ENCODE measurements at regions not wholly inside any gene's neighbourhood (a gene's known extent, or its start where the extent isn't known, plus 50 kb on each side); places are given as distances from the start of the nearest gene placed in this dataset.

DNA sequence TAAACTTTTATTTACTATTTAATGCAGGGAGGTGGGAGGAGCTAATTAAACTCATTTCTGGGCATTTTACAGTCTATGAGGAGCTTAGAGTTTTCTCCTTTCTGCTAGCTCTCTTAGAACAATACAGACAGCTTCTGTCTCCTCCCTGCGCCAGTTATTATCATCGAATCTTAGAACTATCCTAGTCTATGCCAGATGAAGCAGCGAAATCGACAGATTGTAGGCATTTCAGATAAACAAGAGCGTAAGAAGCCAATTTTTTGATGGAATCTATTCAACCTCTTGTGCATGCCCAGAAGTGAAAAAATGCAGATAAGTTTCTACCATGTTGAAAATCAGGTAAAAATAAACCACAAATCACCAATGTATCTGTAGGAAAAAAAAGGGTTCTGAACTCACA, 297.1 kb downstream of the KLF12 start:
- H3K4me3 ChIP-seq (ENCODE audit: insufficient read depth, low read depth, low read length): no peak overlapping the region
- no peak overlapping the region for H3K27ac ChIP-seq (ENCODE audit: insufficient read depth, low read depth, low read length, poor library complexity, severe bottlenecking)
- no peaks in the 10 kb centered on the region for H3K27me3 ChIP-seq (ENCODE audit: control insufficient read depth, insufficient read depth, low read length, poor library complexity, severe bottlenecking)
- 96 to 98% methylated on average over 5 of the region's 5 CpGs for WGBS, 2 experiments
- no peaks in the 10 kb centered on the region for H3K9me3 ChIP-seq (ENCODE audit: control insufficient read depth, low read length)
- H3K4me1 ChIP-seq (ENCODE audit: control insufficient read depth, insufficient read depth, low read length): peaks cover 2% of the 10 kb centered on the region
- no peaks in the 10 kb centered on the region for H3K36me3 ChIP-seq (ENCODE audit: control insufficient read depth, insufficient read depth, low read length)

DNA sequence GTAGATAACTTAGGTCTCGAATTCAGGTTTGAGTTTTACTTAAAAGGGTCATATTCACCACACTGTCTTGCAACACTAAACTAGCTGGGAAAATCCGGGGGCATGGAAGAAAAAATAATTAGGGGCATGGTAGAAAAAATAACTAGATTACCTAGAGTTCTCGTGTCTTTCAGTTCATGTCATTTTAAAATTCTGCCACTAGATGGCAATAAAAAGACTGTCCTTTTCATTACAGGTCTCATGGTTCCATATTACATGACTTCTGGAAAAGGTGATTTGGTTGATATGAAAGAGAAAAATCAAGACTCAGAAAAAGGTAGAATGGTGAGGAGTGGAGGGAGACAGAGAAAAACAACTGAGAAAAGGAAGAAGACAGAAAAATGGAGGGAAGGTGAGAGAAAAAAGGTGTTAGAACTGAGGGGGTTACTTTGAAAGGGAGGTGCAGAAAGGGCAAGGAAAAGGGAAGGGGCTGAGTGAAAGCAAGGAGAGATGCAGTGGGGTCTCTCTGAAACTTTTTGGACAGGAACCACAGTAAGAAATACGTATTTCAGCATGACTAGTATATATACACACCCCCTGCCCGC, 299.0 kb downstream of the KLF12 start:
- Histone ChIP-seq H3K9me3 (ENCODE audit: control insufficient read depth, low read length) (no peaks in the 10 kb centered on the region), H3K36me3 (ENCODE audit: control insufficient read depth, insufficient read depth, low read length) (no peaks in the 10 kb centered on the region), H3K27me3 (ENCODE audit: control insufficient read depth, insufficient read depth, low read length, poor library complexity, severe bottlenecking) (no peaks in the 10 kb centered on the region), H3K27ac (ENCODE audit: insufficient read depth, low read depth, low read length, poor library complexity, severe bottlenecking) (no peak overlapping the region), H3K4me3 (ENCODE audit: insufficient read depth, low read depth, low read length) (no peak overlapping the region), H3K4me1 (ENCODE audit: control insufficient read depth, insufficient read depth, low read length) (peaks cover 5% of the 10 kb centered on the region)
- 42% methylated on average over 3 of the region's 5 CpGs; no CpG with 5 or more reads in 1 of the 2 experiments for WGBS, 2 experiments

DNA sequence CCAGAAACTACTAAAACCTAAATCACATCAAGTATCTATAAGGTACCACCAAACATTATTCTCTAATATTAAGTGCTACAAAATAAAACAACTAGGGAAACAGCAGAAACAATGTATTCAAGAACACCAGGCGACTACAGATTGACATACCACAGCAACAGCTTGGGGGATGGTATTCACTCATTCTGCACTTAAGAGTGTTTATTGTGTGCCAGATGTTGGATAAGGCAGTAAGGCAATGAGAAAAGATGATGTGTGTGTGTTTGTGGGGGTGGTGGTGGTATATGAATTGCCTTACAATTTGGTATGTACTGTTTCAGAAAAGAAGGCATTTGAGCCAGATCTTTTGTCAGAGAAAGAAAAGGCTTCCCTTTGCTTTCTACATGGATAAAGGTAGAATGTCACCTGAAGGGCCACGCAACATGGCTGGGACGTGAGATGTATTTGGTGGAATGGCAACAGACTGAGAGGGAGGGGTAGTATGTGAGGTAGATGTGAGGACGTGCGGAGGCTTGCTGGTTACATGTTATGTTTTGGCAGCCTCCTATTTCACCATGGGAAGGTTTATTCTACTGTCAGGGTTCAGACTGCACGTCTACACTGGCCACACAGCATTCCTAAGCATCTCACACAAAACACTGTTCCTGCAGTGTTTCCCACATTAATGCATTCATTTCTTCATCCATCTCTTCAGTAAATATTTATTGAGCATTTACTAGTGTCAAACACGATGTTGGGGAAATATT, 300.7 kb downstream of the KLF12 start:
- Histone ChIP-seq H3K27ac (ENCODE audit: insufficient read depth, low read depth, low read length, poor library complexity, severe bottlenecking) (no peak overlapping the region), H3K27me3 (ENCODE audit: control insufficient read depth, insufficient read depth, low read length, poor library complexity, severe bottlenecking) (no peaks in the 10 kb centered on the region), H3K36me3 (ENCODE audit: control insufficient read depth, insufficient read depth, low read length) (no peaks in the 10 kb centered on the region), H3K4me3 (ENCODE audit: insufficient read depth, low read depth, low read length) (no peak overlapping the region), H3K4me1 (ENCODE audit: control insufficient read depth, insufficient read depth, low read length) (peaks cover 5% of the 10 kb centered on the region), H3K9me3 (ENCODE audit: control insufficient read depth, low read length) (no peaks in the 10 kb centered on the region)
- WGBS, 2 experiments: 88 to 92% methylated on average over 6 of the region's 7 CpGs

DNA sequence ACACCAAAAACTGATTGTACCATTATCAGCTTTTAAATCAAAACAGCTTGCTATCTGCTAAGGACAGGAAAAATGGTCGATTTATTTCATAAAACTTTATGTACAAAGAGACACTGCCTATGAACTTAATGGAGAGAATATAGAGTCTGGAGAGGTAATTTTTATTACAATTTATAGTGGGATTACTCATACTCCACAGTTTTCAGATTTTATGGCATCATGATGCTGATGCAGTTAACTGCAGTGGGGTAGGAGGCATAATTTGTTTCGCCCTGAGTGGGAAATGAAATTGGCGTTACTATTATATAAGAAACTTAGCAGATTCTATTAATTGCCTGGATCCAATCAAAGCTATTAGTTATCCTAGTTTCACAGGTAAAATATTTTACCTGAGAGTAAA, 301.4 kb downstream of the KLF12 start:
- peaks cover 5% of the 10 kb centered on the region for H3K4me1 ChIP-seq (ENCODE audit: control insufficient read depth, insufficient read depth, low read length)
- no peaks in the 10 kb centered on the region for H3K36me3 ChIP-seq (ENCODE audit: control insufficient read depth, insufficient read depth, low read length)
- H3K4me3 ChIP-seq (ENCODE audit: insufficient read depth, low read depth, low read length): no peak overlapping the region
- no peaks in the 10 kb centered on the region for H3K27me3 ChIP-seq (ENCODE audit: control insufficient read depth, insufficient read depth, low read length, poor library complexity, severe bottlenecking)
- no peak overlapping the region for H3K27ac ChIP-seq (ENCODE audit: insufficient read depth, low read depth, low read length, poor library complexity, severe bottlenecking)
- 94 to 100% methylated on average over 1 to 2 of the region's 3 CpGs for WGBS, 2 experiments
- H3K9me3 ChIP-seq (ENCODE audit: control insufficient read depth, low read length): no peaks in the 10 kb centered on the region

DNA sequence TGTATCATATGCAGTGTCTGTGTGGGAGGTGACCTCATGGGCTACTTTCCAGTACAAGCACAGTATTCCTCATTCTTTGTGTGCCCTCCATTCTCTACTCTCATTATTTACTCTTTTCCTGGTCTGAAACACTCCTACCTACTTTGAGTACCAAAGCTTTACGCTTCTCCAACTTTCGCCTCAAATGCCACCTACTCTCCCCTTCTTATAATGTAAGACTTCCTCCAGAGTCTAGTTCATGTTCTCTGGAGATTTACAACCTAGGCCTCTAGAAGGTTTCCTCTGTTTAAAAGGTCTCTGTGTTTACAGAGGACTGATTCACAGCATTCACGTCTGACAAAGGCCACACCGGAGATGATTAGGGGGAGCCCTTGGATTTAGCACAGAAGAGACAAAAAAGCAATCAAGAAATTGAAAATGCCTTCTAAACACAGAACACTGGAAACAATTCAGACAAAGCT, 302.0 kb downstream of the KLF12 start:
- no peak overlapping the region for H3K4me3 ChIP-seq (ENCODE audit: insufficient read depth, low read depth, low read length)
- no peaks in the 10 kb centered on the region for H3K9me3 ChIP-seq (ENCODE audit: control insufficient read depth, low read length)
- peaks cover 5% of the 10 kb centered on the region for H3K4me1 ChIP-seq (ENCODE audit: control insufficient read depth, insufficient read depth, low read length)
- H3K27ac ChIP-seq (ENCODE audit: insufficient read depth, low read depth, low read length, poor library complexity, severe bottlenecking): no peak overlapping the region
- no peaks in the 10 kb centered on the region for H3K36me3 ChIP-seq (ENCODE audit: control insufficient read depth, insufficient read depth, low read length)
- H3K27me3 ChIP-seq (ENCODE audit: control insufficient read depth, insufficient read depth, low read length, poor library complexity, severe bottlenecking): no peaks in the 10 kb centered on the region
- WGBS, 2 experiments: 62 to 65% methylated on average over 4 of the region's 4 CpGs

DNA sequence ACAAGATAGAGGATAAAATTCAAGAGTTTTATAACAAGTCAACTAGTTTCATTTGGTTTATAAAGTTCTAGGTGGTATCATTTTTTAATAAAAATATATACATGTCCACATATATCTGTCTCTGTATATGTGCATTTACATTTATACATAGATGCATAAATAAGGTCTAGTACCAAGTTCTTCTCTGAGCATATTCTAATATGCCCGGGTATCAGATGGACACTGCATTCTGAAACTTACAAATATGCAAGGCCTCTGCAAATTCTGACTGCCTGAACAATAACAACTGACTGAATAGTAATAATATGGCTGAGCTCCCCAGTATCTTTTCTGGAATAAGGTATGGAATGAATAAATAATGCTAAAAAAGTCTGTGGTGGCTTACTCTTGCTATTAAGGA, 304.8 kb downstream of the KLF12 start:
- H3K9me3 ChIP-seq (ENCODE audit: control insufficient read depth, low read length): no peaks in the 10 kb centered on the region
- H3K27me3 ChIP-seq (ENCODE audit: control insufficient read depth, insufficient read depth, low read length, poor library complexity, severe bottlenecking): no peaks in the 10 kb centered on the region
- peaks cover 5% of the 10 kb centered on the region for H3K4me1 ChIP-seq (ENCODE audit: control insufficient read depth, insufficient read depth, low read length)
- WGBS, 2 experiments: 93 to 100% methylated on average over 1 of the region's 1 CpG
- H3K4me3 ChIP-seq (ENCODE audit: insufficient read depth, low read depth, low read length): no peak overlapping the region
- no peak overlapping the region for H3K27ac ChIP-seq (ENCODE audit: insufficient read depth, low read depth, low read length, poor library complexity, severe bottlenecking)
- no peaks in the 10 kb centered on the region for H3K36me3 ChIP-seq (ENCODE audit: control insufficient read depth, insufficient read depth, low read length)

DNA sequence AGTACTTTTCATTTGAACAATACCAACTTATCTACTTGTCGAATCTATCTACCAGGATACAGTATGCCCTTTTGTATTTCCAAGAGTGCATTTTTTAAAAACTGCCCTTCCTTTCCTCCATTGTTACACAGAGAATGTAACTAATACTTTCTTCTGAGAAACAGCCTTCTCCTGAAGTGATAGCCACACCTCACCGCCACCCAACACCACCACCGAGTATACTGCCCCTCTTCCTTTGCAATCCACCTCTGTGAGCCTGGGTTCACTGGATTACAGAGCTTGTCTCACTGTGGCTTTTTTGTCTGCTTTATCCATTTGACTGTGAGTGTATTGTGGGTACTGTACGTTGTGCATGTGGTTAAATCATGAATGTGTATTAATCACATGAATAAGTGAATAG, 305.4 kb downstream of the KLF12 start:
- Histone ChIP-seq H3K36me3 (ENCODE audit: control insufficient read depth, insufficient read depth, low read length) (no peaks in the 10 kb centered on the region), H3K27me3 (ENCODE audit: control insufficient read depth, insufficient read depth, low read length, poor library complexity, severe bottlenecking) (no peaks in the 10 kb centered on the region), H3K4me3 (ENCODE audit: insufficient read depth, low read depth, low read length) (no peak overlapping the region), H3K27ac (ENCODE audit: insufficient read depth, low read depth, low read length, poor library complexity, severe bottlenecking) (no peak overlapping the region), H3K9me3 (ENCODE audit: control insufficient read depth, low read length) (no peaks in the 10 kb centered on the region), H3K4me1 (ENCODE audit: control insufficient read depth, insufficient read depth, low read length) (peaks cover 5% of the 10 kb centered on the region)
- 82 to 84% methylated on average over 4 of the region's 4 CpGs for WGBS, 2 experiments

DNA sequence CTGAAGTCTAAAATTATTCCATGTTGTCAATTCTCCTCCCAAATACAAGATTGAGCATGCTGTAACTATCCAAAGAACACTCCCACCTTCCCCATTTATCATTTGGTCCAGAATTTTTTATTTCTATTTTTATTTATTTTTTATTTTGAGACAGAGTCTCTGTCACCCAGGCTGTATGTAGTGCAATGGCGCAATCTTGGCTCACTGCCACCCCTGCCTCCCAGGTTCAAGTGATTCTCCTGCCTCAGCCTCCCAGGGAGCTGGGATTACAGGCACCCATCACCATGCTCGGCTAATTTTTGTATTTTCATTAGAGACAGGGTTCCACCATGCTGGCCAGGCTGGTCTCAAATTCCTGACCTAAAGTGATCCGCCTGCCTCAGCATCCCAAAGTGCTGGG, 306.8 kb downstream of the KLF12 start:
- 92 to 96% methylated on average over 3 of the region's 3 CpGs for WGBS, 2 experiments
- H3K36me3 ChIP-seq (ENCODE audit: control insufficient read depth, insufficient read depth, low read length): no peaks in the 10 kb centered on the region
- H3K4me3 ChIP-seq (ENCODE audit: insufficient read depth, low read depth, low read length): no peak overlapping the region

DNA sequence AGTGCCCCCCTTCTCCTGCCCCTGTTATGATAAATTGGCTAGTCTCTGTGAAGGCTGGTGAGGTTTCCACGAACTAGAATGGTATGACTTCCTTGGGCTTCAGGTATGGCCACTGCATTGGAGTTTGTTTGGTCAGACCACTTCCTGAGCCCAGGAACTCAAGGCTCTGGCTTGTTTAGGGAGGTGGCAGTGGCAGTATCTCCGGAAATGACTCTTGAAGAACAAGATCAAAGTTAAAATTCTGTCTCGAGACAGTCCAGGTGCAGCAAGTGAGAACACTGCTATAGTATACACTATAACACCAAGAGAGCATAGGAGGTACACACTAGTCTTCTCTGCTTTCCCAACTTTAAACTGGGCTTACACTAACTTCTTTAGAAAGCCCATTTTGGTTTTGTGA, 309.1 kb downstream of the KLF12 start:
- H3K9me3 ChIP-seq (ENCODE audit: control insufficient read depth, low read length): no peaks in the 10 kb centered on the region
- H3K4me3 ChIP-seq (ENCODE audit: insufficient read depth, low read depth, low read length): no peak overlapping the region
- H3K27ac ChIP-seq (ENCODE audit: insufficient read depth, low read depth, low read length, poor library complexity, severe bottlenecking): no peak overlapping the region
- H3K27me3 ChIP-seq (ENCODE audit: control insufficient read depth, insufficient read depth, low read length, poor library complexity, severe bottlenecking): no peaks in the 10 kb centered on the region
- H3K4me1 ChIP-seq (ENCODE audit: control insufficient read depth, insufficient read depth, low read length): no peaks in the 10 kb centered on the region
- no peaks in the 10 kb centered on the region for H3K36me3 ChIP-seq (ENCODE audit: control insufficient read depth, insufficient read depth, low read length)
- WGBS, 2 experiments: 97 to 99% methylated on average over 3 of the region's 3 CpGs

More for the DNA sequence above, 306.8 kb downstream of the KLF12 start:
- H3K4me1 ChIP-seq (ENCODE audit: control insufficient read depth, insufficient read depth, low read length): peaks cover 5% of the 10 kb centered on the region
- H3K27ac ChIP-seq (ENCODE audit: insufficient read depth, low read depth, low read length, poor library complexity, severe bottlenecking): no peak overlapping the region
- no peaks in the 10 kb centered on the region for H3K27me3 ChIP-seq (ENCODE audit: control insufficient read depth, insufficient read depth, low read length, poor library complexity, severe bottlenecking)
- H3K9me3 ChIP-seq (ENCODE audit: control insufficient read depth, low read length): no peaks in the 10 kb centered on the region

DNA sequence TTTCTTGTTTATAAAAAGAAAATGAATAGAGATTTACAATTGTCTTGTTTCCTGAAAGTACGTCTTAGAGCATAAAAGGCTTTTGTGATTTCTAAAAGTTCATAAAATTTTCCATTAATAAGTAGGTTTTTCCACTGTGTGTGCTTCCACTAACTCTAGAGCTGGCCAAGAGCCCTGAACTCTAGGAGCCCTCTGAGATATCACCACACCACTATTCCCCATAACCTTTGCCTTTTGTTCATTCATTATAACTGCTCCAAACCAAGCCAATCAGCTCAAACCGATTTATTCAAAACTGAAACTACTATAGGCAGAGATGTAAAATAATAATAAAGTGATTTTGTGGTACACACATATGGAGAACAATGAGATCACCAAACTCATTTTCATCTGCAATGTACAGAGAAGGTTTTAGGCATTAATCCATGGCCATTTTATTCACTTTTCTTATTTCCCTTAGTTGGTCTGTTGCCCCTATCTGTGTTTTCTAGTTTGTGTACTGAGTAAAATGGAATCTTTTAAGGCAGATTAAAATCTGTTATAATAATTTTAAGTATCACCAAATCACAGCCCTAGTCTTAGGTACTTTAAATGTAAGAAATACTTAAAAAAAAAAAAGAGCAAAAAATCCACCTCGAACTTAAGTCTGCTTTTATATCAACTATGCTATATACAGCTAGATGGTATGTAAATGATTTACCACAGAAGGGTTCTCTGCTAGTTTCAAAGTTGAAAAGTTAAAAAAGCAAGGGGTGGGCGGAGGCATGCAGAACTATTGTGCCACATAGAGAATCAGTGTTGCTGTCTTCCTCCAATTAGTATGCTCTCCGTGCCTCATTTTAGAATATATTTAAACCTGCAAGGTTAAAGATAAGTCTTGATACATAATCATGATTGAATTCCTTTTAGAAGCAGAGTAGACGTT, 311.3 kb downstream of the KLF12 start:
- Histone ChIP-seq H3K4me1 (ENCODE audit: control insufficient read depth, insufficient read depth, low read length) (no peaks in the 10 kb centered on the region), H3K36me3 (ENCODE audit: control insufficient read depth, insufficient read depth, low read length) (no peaks in the 10 kb centered on the region), H3K27me3 (ENCODE audit: control insufficient read depth, insufficient read depth, low read length, poor library complexity, severe bottlenecking) (no peaks in the 10 kb centered on the region), H3K4me3 (ENCODE audit: insufficient read depth, low read depth, low read length) (no peak overlapping the region), H3K27ac (ENCODE audit: insufficient read depth, low read depth, low read length, poor library complexity, severe bottlenecking) (no peak overlapping the region), H3K9me3 (ENCODE audit: control insufficient read depth, low read length) (no peaks in the 10 kb centered on the region)
- 98 to 100% methylated on average over 1 to 3 of the region's 6 CpGs for WGBS, 2 experiments

Data from ectodermal cell (in vitro differentiated cells).